ENCODE measurements at regions not wholly inside any gene's neighbourhood (a gene's known extent, or its start where the extent isn't known, plus 50 kb on each side); places are given as distances from the start of the nearest gene placed in this dataset.

DNA sequence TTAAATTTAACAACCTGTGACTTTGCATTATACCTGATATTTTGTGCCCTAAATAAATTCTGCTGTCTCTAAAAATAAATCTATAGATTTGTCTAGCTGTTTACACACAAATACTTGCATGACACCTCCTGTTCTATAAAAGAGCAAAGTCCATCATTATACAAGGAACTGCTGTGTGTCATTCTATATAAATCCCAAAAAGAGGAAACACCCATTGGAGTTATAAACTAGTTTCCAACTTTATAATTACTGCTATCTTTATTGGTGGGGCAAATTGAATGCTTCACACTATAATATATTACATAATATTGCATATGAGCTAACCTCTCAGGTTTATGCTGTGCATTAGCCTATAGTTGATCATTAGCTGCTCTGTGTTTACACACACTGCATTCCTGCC lies 504.4 kb downstream of the SATB2 start:
- TF ChIP-seq EZH2 (IDR thresholded peaks at IDR 0.05) = no peak
- TF ChIP-seq POLR2AphosphoS5 (IDR thresholded peaks at IDR 0.05; ENCODE audit: borderline replicate concordance, low read depth, low read length) = no peak
